ENCODE measurements at regions not wholly inside any gene's neighbourhood (a gene's known extent, or its start where the extent isn't known, plus 50 kb on each side); places are given as distances from the start of the nearest gene placed in this dataset.

GRCh38 chr3:177402533-177402932 is 205.3 kb upstream of the TBL1XR1 start:
- TF ChIP-seq POLR2AphosphoS5 (IDR thresholded peaks at IDR 0.05; ENCODE audit: insufficient read depth, low read depth, low read length) (no peak), POLR2A (IDR thresholded peaks at IDR 0.05; ENCODE audit: low read depth, low read length) (no peak), MYC (IDR thresholded peaks at IDR 0.05; ENCODE audit: low read depth, low read length) (no peak), CTCF (IDR thresholded peaks at IDR 0.05; ENCODE audit: extremely low read depth in 1 of 2, insufficient read depth in 1 of 2, low read depth in 1 of 2, low read length in 2 of 2) (no peak), MAX (IDR thresholded peaks at IDR 0.05; ENCODE audit: insufficient read depth, insufficient read length) (no peak), EZH2 (IDR thresholded peaks at IDR 0.05; ENCODE audit: borderline replicate concordance, low read depth, low read length, severe bottlenecking) (no peak), GATA2 (IDR thresholded peaks at IDR 0.05; ENCODE audit: insufficient read depth, insufficient read length, low read depth, low read length) (no peak), FOS (IDR thresholded peaks at IDR 0.05; ENCODE audit: borderline replicate concordance, insufficient read depth, low read length) (no peak)
